CD4-positive, alpha-beta T cell (primary cell): ENCODE measurements at regions not wholly inside any gene's neighbourhood (a gene's known extent, or its start where the extent isn't known, plus 50 kb on each side); places are given as distances from the start of the nearest gene placed in this dataset.

Experiments used
- ATAC-seq: fragments of 200-7000 bp; cut with Tn5 transposase; one replicate; pipeline ENCODE4 v1.10.0; 2022; ENCODE audit warnings: mild to moderate bottlenecking; ENCODE audit not compliant: poor library complexity
- CTCF ChIA-PET: fragments of 350-600 bp; sonication (Branson Sonifier 250); formaldehyde crosslinking; loops from one replicate; lab custom pipeline; 2021; ENCODE audit warnings: antibody characterized with exemption, inconsistent platforms; lab: Charles Lee
- POLR2A ChIA-PET: fragments of 350-600 bp; sonication (Branson Sonifier 250); formaldehyde crosslinking; loops from one replicate; lab custom pipeline; 2021; ENCODE audit warnings: antibody characterized with exemption, inconsistent platforms; lab: Charles Lee
- DNase-seq, 14 experiments: peaks; one replicate each; pipeline ENCODE4 v3.0.0-alpha.2; 2013 to 2020; ENCODE audit warnings: mixed read lengths in 2 of 14
- H3K27ac ChIP-seq, 2 donors: one replicate each; pipeline versions ENCODE4 v1.5.1 to v1.7.0; 2013; ENCODE audit warnings: low read length in 2 of 2, low read depth in 1 of 2, mild to moderate bottlenecking in 1 of 2
- H3K27me3 ChIP-seq, 2 experiments: 1 replicate in 1 of 2; 2 replicates in 1 of 2; pipeline versions ENCODE4 v1.6.1 to v1.7.0; 2013; ENCODE audit warnings: low read length in 2 of 2, control low read depth in 1 of 2, mild to moderate bottlenecking in 1 of 2, moderate library complexity in 1 of 2; ENCODE audit not compliant: insufficient read depth in 2 of 2, control insufficient read depth in 1 of 2
- H3K36me3 ChIP-seq: one replicate; pipeline ENCODE4 v1.6.1; 2013; ENCODE audit warnings: low read length, control low read depth; ENCODE audit not compliant: insufficient read depth
- H3K4me1 ChIP-seq: one replicate; pipeline ENCODE4 v1.6.1; 2013; ENCODE audit warnings: low read length, control low read depth; ENCODE audit not compliant: insufficient read depth
- H3K4me3 ChIP-seq: one replicate; pipeline ENCODE4 v1.5.1; 2013; ENCODE audit warnings: mild to moderate bottlenecking, low read length, moderate library complexity
- H3K9me3 ChIP-seq, 2 experiments: 1 replicate in 1 of 2; 2 replicates in 1 of 2; pipeline versions ENCODE4 v1.6.1 to v1.7.0; 2013; ENCODE audit warnings: low read length in 2 of 2, mild to moderate bottlenecking in 2 of 2, control low read depth in 1 of 2, moderate library complexity in 1 of 2; ENCODE audit not compliant: control insufficient read depth in 1 of 2, insufficient read depth in 1 of 2
- H3K27ac Mint-ChIP-seq: one replicate; pipeline ENCODE4 v1.8.0; 2020; ENCODE audit warnings: mixed read lengths
- H3K27me3 Mint-ChIP-seq: one replicate; pipeline ENCODE4 v1.8.0; 2021; ENCODE audit warnings: mixed read lengths
- H3K36me3 Mint-ChIP-seq: one replicate; pipeline ENCODE4 v1.8.0; 2021; ENCODE audit warnings: low read depth, mixed read lengths
- H3K4me1 Mint-ChIP-seq: one replicate; pipeline ENCODE4 v1.8.0; 2021; ENCODE audit warnings: low read depth, mixed read lengths
- H3K4me3 Mint-ChIP-seq: one replicate; pipeline ENCODE4 v1.8.0; 2020; ENCODE audit warnings: mild to moderate bottlenecking, mixed read lengths
- H3K9me3 Mint-ChIP-seq: one replicate; pipeline ENCODE4 v1.8.0; 2020; ENCODE audit warnings: mixed read lengths
- intact Hi-C, 2 experiments: fragments of 100-400 bp; cut with DNase I in 1 of 2; cut with micrococcal nuclease in 1 of 2; formaldehyde crosslinking; loops; one replicate each; pipeline versions ENCODE4 v1.15.1 to v1.9.0; 2023 to 2025; cut with DNase I, micrococcal nuclease
- TF ChIP-seq, protein P1 (sequence below): fragments of 200-600 bp; IDR thresholded peaks from one replicate; pipeline ENCODE4 v1.8.0; 2022; ENCODE audit warnings: antibody characterized with exemption, mild to moderate bottlenecking

DNA sequence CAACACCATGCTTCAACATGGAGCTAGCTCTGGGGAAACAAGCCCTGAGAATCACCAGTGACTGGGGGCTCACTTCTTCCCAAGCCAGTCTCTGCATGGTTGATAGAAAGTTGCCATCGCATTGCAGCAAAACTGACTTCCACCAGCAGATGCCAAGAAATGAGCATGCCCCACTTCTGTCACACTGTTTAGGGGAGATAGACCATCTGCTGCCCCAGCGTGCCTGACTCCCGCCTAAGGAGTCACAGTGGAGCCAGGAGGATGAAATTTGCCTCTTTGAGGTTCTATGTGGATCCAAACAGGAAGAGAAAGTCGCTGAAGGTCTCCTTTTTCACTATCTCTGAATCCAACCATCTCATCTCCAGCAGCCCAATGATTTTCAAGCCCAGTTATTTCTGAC, 116.7 kb upstream of the SLIT3 start:
- DNase-seq (no peak), ATAC-seq (no peak)
- TF ChIP-seq, protein P1, sequence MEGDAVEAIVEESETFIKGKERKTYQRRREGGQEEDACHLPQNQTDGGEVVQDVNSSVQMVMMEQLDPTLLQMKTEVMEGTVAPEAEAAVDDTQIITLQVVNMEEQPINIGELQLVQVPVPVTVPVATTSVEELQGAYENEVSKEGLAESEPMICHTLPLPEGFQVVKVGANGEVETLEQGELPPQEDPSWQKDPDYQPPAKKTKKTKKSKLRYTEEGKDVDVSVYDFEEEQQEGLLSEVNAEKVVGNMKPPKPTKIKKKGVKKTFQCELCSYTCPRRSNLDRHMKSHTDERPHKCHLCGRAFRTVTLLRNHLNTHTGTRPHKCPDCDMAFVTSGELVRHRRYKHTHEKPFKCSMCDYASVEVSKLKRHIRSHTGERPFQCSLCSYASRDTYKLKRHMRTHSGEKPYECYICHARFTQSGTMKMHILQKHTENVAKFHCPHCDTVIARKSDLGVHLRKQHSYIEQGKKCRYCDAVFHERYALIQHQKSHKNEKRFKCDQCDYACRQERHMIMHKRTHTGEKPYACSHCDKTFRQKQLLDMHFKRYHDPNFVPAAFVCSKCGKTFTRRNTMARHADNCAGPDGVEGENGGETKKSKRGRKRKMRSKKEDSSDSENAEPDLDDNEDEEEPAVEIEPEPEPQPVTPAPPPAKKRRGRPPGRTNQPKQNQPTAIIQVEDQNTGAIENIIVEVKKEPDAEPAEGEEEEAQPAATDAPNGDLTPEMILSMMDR: no peak
- Mint-ChIP-seq H3K27me3 (peaks cover 15% of the 10 kb centered on the region), H3K4me3 (no peak overlapping the region), H3K27ac (no peak overlapping the region), H3K9me3 (no peaks in the 10 kb centered on the region), H3K4me1 (no peaks in the 10 kb centered on the region), H3K36me3 (no peaks in the 10 kb centered on the region)
- POLR2A ChIA-PET: no interaction called here
- CTCF ChIA-PET: no interaction called here
- Histone ChIP-seq H3K27me3 (peaks cover 0 to 2% of the 10 kb centered on the region in 2 experiments), H3K4me1 (no peaks in the 10 kb centered on the region), H3K4me3 (no peak overlapping the region), H3K27ac (no peak overlapping the region), H3K36me3 (no peaks in the 10 kb centered on the region), H3K9me3 (peaks cover 0 to 4% of the 10 kb centered on the region in 2 experiments)
- intact Hi-C loops: no loop called here

DNA sequence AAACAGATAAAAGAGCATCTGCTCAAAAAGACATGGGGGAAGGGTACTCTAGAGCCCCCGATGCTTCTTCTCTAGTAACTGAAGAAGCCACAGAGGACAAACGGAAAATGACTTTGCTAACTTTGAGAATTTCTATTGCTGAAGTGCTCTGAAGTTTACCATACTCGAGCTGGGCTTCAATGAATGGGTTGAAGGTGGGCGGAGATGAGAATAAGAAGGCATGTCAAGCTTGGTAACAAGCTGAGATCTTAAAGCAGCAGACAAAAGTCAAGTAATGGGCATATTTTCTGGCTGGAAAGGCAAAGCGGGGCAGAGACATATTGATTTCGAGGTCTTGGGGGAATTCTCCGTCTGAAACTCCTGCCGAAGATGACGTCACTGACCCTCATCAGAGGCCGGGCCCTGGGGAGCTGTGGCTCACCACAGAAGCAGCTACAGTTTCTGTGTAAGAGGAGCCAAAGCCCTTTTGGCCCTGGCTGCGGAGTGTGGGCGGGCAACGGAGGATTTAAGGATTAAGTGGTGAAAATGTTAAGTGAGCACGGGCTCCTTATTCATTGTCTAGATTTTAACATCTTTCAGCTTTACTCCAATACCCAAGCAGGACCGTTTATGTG, 115.8 kb upstream of the SLIT3 start:
- Histone ChIP-seq H3K9me3 (peaks cover 0 to 4% of the 10 kb centered on the region in 2 experiments), H3K27me3 (peaks cover 0 to 2% of the 10 kb centered on the region in 2 experiments), H3K36me3 (no peaks in the 10 kb centered on the region), H3K4me3 (no peak overlapping the region), H3K4me1 (no peaks in the 10 kb centered on the region), H3K27ac (no peak overlapping the region)
- no peaks in the 10 kb centered on the region for H3K36me3 Mint-ChIP-seq
- intact Hi-C loops: no loop called here
- no peak for ATAC-seq
- POLR2A ChIA-PET: no interaction called here
- CTCF ChIA-PET: no interaction called here
- H3K9me3 Mint-ChIP-seq: no peaks in the 10 kb centered on the region
- no peak overlapping the region for H3K27ac Mint-ChIP-seq
- H3K4me3 Mint-ChIP-seq: no peak overlapping the region
- TF ChIP-seq, protein P1: no peak
- peaks cover 15% of the 10 kb centered on the region for H3K27me3 Mint-ChIP-seq
- no peak for DNase-seq
- H3K4me1 Mint-ChIP-seq: no peaks in the 10 kb centered on the region

DNA sequence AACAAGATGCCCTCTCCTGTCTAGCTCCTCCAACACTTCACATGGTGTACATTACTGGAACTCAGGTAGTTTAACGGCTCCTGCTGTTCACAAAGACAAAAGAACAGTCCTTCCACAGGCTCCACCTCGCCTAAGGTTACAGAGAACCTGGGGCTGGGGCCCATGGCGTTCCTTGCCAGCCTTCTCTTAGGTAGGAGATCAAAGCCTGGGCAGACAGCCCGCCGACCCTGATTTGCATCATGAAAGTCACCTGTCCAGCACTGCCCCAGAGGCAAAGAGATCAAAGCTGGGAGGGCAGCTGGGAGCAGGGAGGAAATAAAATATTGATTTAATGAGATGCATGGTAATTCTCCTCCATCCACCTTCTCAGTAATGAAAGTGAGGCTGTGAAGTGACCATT, 115.0 kb upstream of the SLIT3 start:
- ATAC-seq: no peak
- DNase-seq: no peak
- no peak overlapping the region for H3K4me3 Mint-ChIP-seq
- intact Hi-C loops: no loop called here
- peaks cover 19% of the 10 kb centered on the region for H3K27me3 Mint-ChIP-seq
- ChIA-PET POLR2A (no interaction called here), CTCF (no interaction called here)
- H3K4me3 ChIP-seq: no peak overlapping the region
- no peaks in the 10 kb centered on the region for H3K9me3 Mint-ChIP-seq
- peaks cover 0 to 2% of the 10 kb centered on the region in 2 experiments for H3K27me3 ChIP-seq
- H3K27ac ChIP-seq: no peak overlapping the region
- no peaks in the 10 kb centered on the region for H3K4me1 ChIP-seq
- H3K36me3 ChIP-seq: no peaks in the 10 kb centered on the region
- peaks cover 0 to 4% of the 10 kb centered on the region in 2 experiments for H3K9me3 ChIP-seq
- no peak overlapping the region for H3K27ac Mint-ChIP-seq
- TF ChIP-seq, protein P1: no peak
- no peaks in the 10 kb centered on the region for H3K36me3 Mint-ChIP-seq
- no peaks in the 10 kb centered on the region for H3K4me1 Mint-ChIP-seq
